Left renal pelvis (tissue), 4 donors: ENCODE measurements at regions not wholly inside any gene's neighbourhood (a gene's known extent, or its start where the extent isn't known, plus 50 kb on each side); places are given as distances from the start of the nearest gene placed in this dataset.

Source experiments
- DNase-seq, 4 donors: peaks; one replicate each; pipeline ENCODE4 v3.0.0-alpha.2; 2013; ENCODE audit warnings: low read depth in 4 of 4, low spot score in 3 of 4

- no peak for DNase-seq
These were observed 257.7 kb downstream of the TDRD15 start for GRCh38 chr2:21381421-21381820.

- DNase-seq: no peak
These were observed 259.1 kb downstream of the TDRD15 start for GRCh38 chr2:21382701-21383520.

GRCh38 chr2:21386666-21387065, 262.9 kb downstream of the TDRD15 start:
- no peak for DNase-seq

GRCh38 chr2:21392649-21393048, 268.9 kb downstream of the TDRD15 start:
- peak; percentile 2 to 57 (median 32) for DNase-seq

- DNase-seq: no peak
These were observed 269.4 kb downstream of the TDRD15 start for GRCh38 chr2:21393173-21393572.

- no peak for DNase-seq
These were observed 271.6 kb downstream of the TDRD15 start for GRCh38 chr2:21395366-21395765.

GRCh38 chr2:21396252-21396651, 272.5 kb downstream of the TDRD15 start:
- DNase-seq: no peak

GRCh38 chr2:21401022-21401698, 277.4 kb downstream of the TDRD15 start:
- no peak for DNase-seq

- no peak for DNase-seq
These were observed 280.4 kb downstream of the TDRD15 start for GRCh38 chr2:21404137-21404536.

- no peak for DNase-seq
These were observed 281.3 kb downstream of the TDRD15 start for GRCh38 chr2:21404827-21405625.

- DNase-seq: no peak
These were observed 282.6 kb downstream of the TDRD15 start for GRCh38 chr2:21406386-21406785.

- no peak for DNase-seq
These were observed 283.1 kb downstream of the TDRD15 start for GRCh38 chr2:21406911-21407310.

GRCh38 chr2:21407851-21408250, 284.1 kb downstream of the TDRD15 start:
- no peak for DNase-seq

GRCh38 chr2:21411741-21412140, 288.0 kb downstream of the TDRD15 start:
- DNase-seq: no peak

- no peak for DNase-seq
These were observed 289.2 kb downstream of the TDRD15 start for GRCh38 chr2:21412944-21413443.

- no peak for DNase-seq
These were observed 291.5 kb downstream of the TDRD15 start for GRCh38 chr2:21415234-21415633.

- DNase-seq: no peak
These were observed 292.5 kb downstream of the TDRD15 start for GRCh38 chr2:21416226-21416625.

- no peak for DNase-seq
These were observed 294.7 kb downstream of the TDRD15 start for GRCh38 chr2:21418456-21418855.

GRCh38 chr2:21420553-21421335, 297.0 kb downstream of the TDRD15 start:
- no peak for DNase-seq

- DNase-seq: no peak
These were observed 298.3 kb downstream of the TDRD15 start for GRCh38 chr2:21422050-21422449.
